Fibroblast of lung (primary cell): ENCODE measurements at regions not wholly inside any gene's neighbourhood (a gene's known extent, or its start where the extent isn't known, plus 50 kb on each side); places are given as distances from the start of the nearest gene placed in this dataset.

Source experiments
- CTCF ChIP-seq, 2 donors: IDR thresholded peaks in 1 of 2; conservative IDR thresholded peaks in 1 of 2; 1 replicate in 1 of 2; 2 replicates in 1 of 2; pipeline ENCODE4 v1.5.1; 2011 to 2012; ENCODE audit warnings: low read length in 2 of 2, control low read depth in 1 of 2, inconsistent platforms in 1 of 2, low read depth in 1 of 2, mild to moderate bottlenecking in 1 of 2
- EZH2 ChIP-seq: IDR thresholded peaks from 2 replicates; pipeline ENCODE4 v1.5.1; 2012; ENCODE audit warnings: low read length, control low read depth, mild to moderate bottlenecking; ENCODE audit errors: missing control alignments

- TF ChIP-seq CTCF (conservative IDR thresholded peaks at IDR 0.05 in 1 of 2, IDR thresholded peaks at IDR 0.05 in 1 of 2; ENCODE audit: low read depth in 1 of 2, low read length in 2 of 2) = no peak
- no peak for TF ChIP-seq EZH2
These were observed 260.9 kb downstream of the GLUD2 start for GRCh38 chrX:121308276-121308805.
